ENCODE measurements at regions not wholly inside any gene's neighbourhood (a gene's known extent, or its start where the extent isn't known, plus 50 kb on each side); places are given as distances from the start of the nearest gene placed in this dataset.

- Mint-ChIP-seq H3K4me3 (no peak overlapping the region), H3K27ac (peak overlapping the region; percentile 40; the same call in 1 of the 2 replicates), H3K36me3 (ENCODE audit: low read depth) (no peaks in the 10 kb centered on the region), H3K27me3 (ENCODE audit: insufficient read depth) (no peaks in the 10 kb centered on the region), H3K4me1 (ENCODE audit: low read depth) (peaks cover 52% of the 10 kb centered on the region), H3K9me3 (no peaks in the 10 kb centered on the region)
- no peak for DNase-seq
- no peak for TF ChIP-seq CTCF (IDR thresholded peaks at IDR 0.05)
These were observed 85.3 kb downstream of the TYW3 start for GRCh38 chr1:74818241-74818640.

GRCh38 chr1:74818661-74819456, 85.9 kb downstream of the TYW3 start:
- no peak for TF ChIP-seq CTCF (IDR thresholded peaks at IDR 0.05)
- Mint-ChIP-seq H3K4me1 (ENCODE audit: low read depth) (peaks cover 53% of the 10 kb centered on the region), H3K27ac (peak overlapping the region; percentile 81), H3K36me3 (ENCODE audit: low read depth) (no peaks in the 10 kb centered on the region), H3K9me3 (no peaks in the 10 kb centered on the region), H3K4me3 (peak overlapping the region; percentile 66), H3K27me3 (ENCODE audit: insufficient read depth) (no peaks in the 10 kb centered on the region)
- DNase-seq = peak; percentile 52

GRCh38 chr1:74822851-74823401, 90.0 kb downstream of the TYW3 start:
- DNase-seq = peak; percentile 8
- H3K9me3 Mint-ChIP-seq = no peaks in the 10 kb centered on the region
- H3K4me3 Mint-ChIP-seq = peak overlapping the region; percentile 50
- no peak for TF ChIP-seq CTCF (IDR thresholded peaks at IDR 0.05)
- H3K36me3 Mint-ChIP-seq (ENCODE audit: low read depth) = no peaks in the 10 kb centered on the region
- peak overlapping the region; percentile 70 for H3K27ac Mint-ChIP-seq
- H3K27me3 Mint-ChIP-seq (ENCODE audit: insufficient read depth) = no peaks in the 10 kb centered on the region
- peaks cover 52% of the 10 kb centered on the region for H3K4me1 Mint-ChIP-seq (ENCODE audit: low read depth)

- DNase-seq = no peak
These were observed 91.7 kb downstream of the TYW3 start for GRCh38 chr1:74824497-74825107.

GRCh38 chr1:74830766-74831165, 97.8 kb downstream of the TYW3 start:
- Mint-ChIP-seq H3K27me3 (ENCODE audit: insufficient read depth) (no peaks in the 10 kb centered on the region), H3K36me3 (ENCODE audit: low read depth) (no peaks in the 10 kb centered on the region), H3K4me3 (no peak overlapping the region), H3K9me3 (no peaks in the 10 kb centered on the region), H3K4me1 (ENCODE audit: low read depth) (peaks cover 29% of the 10 kb centered on the region; the same call in 1 of the 2 replicates), H3K27ac (no peak overlapping the region)
- no peak for TF ChIP-seq CTCF (IDR thresholded peaks at IDR 0.05)
- no peak for DNase-seq

More at GRCh38 chr1:74824497-74825107, 91.7 kb downstream of the TYW3 start:
- Mint-ChIP-seq H3K4me3 (no peak overlapping the region), H3K4me1 (ENCODE audit: low read depth) (peaks cover 35% of the 10 kb centered on the region), H3K9me3 (no peaks in the 10 kb centered on the region), H3K27ac (no peak overlapping the region), H3K27me3 (ENCODE audit: insufficient read depth) (no peaks in the 10 kb centered on the region), H3K36me3 (ENCODE audit: low read depth) (no peaks in the 10 kb centered on the region)
- TF ChIP-seq CTCF (IDR thresholded peaks at IDR 0.05) = no peak
